ENCODE measurements at regions not wholly inside any gene's neighbourhood (a gene's known extent, or its start where the extent isn't known, plus 50 kb on each side); places are given as distances from the start of the nearest gene placed in this dataset.

DNA sequence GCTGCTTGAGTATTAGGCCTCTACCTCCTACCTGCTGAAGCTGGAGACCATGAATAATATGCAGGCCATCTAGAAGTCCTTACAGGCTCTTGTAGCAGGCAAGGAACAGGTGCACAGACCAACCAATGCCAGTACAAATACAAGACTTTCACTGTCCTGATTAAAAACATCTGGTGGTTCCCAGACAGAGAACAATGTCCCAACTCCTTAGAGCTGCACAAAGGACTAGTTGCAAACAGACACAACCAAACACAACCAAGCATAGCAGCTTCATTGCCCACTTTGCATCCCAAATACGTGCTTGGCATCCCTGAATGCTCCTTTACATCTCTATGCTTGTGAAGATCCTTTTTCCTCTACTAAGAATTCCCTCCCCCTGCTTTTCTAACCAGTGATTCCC, 98.1 kb upstream of the CXADR start:
- H3K4me3 ChIP-seq (ENCODE audit: low read depth, low read length): no peak overlapping the region
- no peak overlapping the region for H3K27ac ChIP-seq (ENCODE audit: low read depth, low read length)
- no peaks in the 10 kb centered on the region for H3K79me1 ChIP-seq (ENCODE audit: low read length)
- no peaks in the 10 kb centered on the region for H3K79me2 ChIP-seq (ENCODE audit: control insufficient read depth, insufficient read depth, low read length, poor library complexity)
- no peak overlapping the region for H3K9ac ChIP-seq (ENCODE audit: low read length)
- no peak for DNase-seq
- no peak overlapping the region for H4K8ac ChIP-seq (ENCODE audit: low read depth, low read length)
- H4K12ac ChIP-seq (ENCODE audit: low read depth, low read length): no peak overlapping the region
- H3K4me1 ChIP-seq (ENCODE audit: control insufficient read depth in 1 of 2, insufficient read depth in 2 of 2, low read length in 2 of 2): no peaks in the 10 kb centered on the region
- H2AK5ac ChIP-seq (ENCODE audit: low read length): no peak overlapping the region
- no peak overlapping the region for H3K4ac ChIP-seq (ENCODE audit: low read depth, low read length)
- H2BK12ac ChIP-seq (ENCODE audit: low read length): no peak overlapping the region
- no peak overlapping the region for H3K18ac ChIP-seq (ENCODE audit: low read length)
- H2BK120ac ChIP-seq (ENCODE audit: insufficient read depth, low read length, poor library complexity): no peak overlapping the region
- no peak overlapping the region for H3K14ac ChIP-seq (ENCODE audit: low read length)
- no peak overlapping the region for H2AFZ ChIP-seq (ENCODE audit: insufficient read depth, low read length, poor library complexity)
- no peak overlapping the region for H4K91ac ChIP-seq (ENCODE audit: low read depth, low read length)
- WGBS (ENCODE audit: extremely low coverage, insufficient coverage, insufficient read length): no CpG with 5 or more reads among the region's 1 CpG
- H3K23ac ChIP-seq (ENCODE audit: low read length): no peak overlapping the region
- no peak overlapping the region for H3K4me2 ChIP-seq (ENCODE audit: low read length)
- H3K27me3 ChIP-seq (ENCODE audit: insufficient read depth, low read length): no peaks in the 10 kb centered on the region
- no peak overlapping the region for H2BK5ac ChIP-seq (ENCODE audit: low read depth, low read length, poor library complexity)
- H3K36me3 ChIP-seq (ENCODE audit: control insufficient read depth in 1 of 2, insufficient read depth in 2 of 2, low read length in 2 of 2): no peaks in the 10 kb centered on the region
- no peaks in the 10 kb centered on the region for H3K9me3 ChIP-seq (ENCODE audit: insufficient read depth, low read depth, low read length)

DNA sequence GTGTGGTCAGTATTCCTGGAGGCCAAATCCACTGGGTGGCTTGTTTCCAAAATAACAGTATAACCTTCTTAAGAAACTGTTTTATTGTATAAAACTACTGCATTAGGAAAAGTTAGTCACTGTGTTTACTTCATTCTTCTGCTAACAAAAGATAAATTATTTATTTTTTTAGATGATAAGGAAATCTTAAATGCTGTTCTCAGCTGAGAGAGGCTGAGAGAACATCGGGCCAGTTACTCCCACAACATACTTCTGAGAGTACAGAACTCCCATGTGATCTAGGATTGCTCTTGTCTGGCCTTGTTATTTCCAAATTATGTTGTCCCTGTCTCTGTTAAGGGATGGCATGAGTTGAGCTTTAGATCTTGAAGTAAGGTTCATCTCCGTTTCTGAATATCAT, 96.7 kb upstream of the CXADR start:
- Histone ChIP-seq H3K27ac (ENCODE audit: low read depth, low read length) (no peak overlapping the region), H2BK120ac (ENCODE audit: insufficient read depth, low read length, poor library complexity) (no peak overlapping the region), H3K18ac (ENCODE audit: low read length) (no peak overlapping the region), H3K4ac (ENCODE audit: low read depth, low read length) (no peak overlapping the region), H3K79me1 (ENCODE audit: low read length) (no peaks in the 10 kb centered on the region), H3K4me1 (ENCODE audit: control insufficient read depth in 1 of 2, insufficient read depth in 2 of 2, low read length in 2 of 2) (no peaks in the 10 kb centered on the region), H3K79me2 (ENCODE audit: control insufficient read depth, insufficient read depth, low read length, poor library complexity) (no peaks in the 10 kb centered on the region), H3K27me3 (ENCODE audit: insufficient read depth, low read length) (no peaks in the 10 kb centered on the region), H3K9ac (ENCODE audit: low read length) (no peak overlapping the region), H3K9me3 (ENCODE audit: insufficient read depth, low read depth, low read length) (no peaks in the 10 kb centered on the region), H3K14ac (ENCODE audit: low read length) (no peak overlapping the region), H4K12ac (ENCODE audit: low read depth, low read length) (no peak overlapping the region), H3K4me2 (ENCODE audit: low read length) (no peak overlapping the region), H4K91ac (ENCODE audit: low read depth, low read length) (no peak overlapping the region), H3K36me3 (ENCODE audit: control insufficient read depth in 1 of 2, insufficient read depth in 2 of 2, low read length in 2 of 2) (no peaks in the 10 kb centered on the region), H2AFZ (ENCODE audit: insufficient read depth, low read length, poor library complexity) (no peak overlapping the region), H3K4me3 (ENCODE audit: low read depth, low read length) (no peak overlapping the region), H2BK5ac (ENCODE audit: low read depth, low read length, poor library complexity) (no peak overlapping the region), H3K23ac (ENCODE audit: low read length) (no peak overlapping the region), H2BK12ac (ENCODE audit: low read length) (no peak overlapping the region), H4K8ac (ENCODE audit: low read depth, low read length) (no peak overlapping the region), H2AK5ac (ENCODE audit: low read length) (no peak overlapping the region)
- WGBS (ENCODE audit: extremely low coverage, insufficient coverage, insufficient read length): no CpG with 5 or more reads among the region's 2 CpGs
- DNase-seq: no peak

DNA sequence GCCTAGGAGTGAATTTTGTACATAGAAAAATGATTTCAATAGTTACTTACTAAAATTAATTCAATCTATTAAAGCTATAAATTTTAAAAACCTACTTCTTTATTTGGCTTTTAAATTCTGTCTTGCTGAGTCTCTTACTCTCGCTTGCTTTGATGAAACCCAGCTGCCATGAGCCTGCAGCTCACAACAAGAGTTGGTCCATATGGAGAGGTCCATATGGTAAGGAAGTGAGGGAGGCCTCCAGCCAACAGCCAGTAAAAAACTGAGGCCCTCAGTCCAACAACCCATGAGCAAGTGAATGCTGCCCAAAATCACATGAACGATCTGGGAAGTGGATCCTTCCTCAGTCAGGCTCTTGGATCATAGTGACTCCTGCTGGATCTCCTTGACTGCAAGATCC, 89.9 kb upstream of the CXADR start:
- Histone ChIP-seq H2BK12ac (ENCODE audit: low read length) (no peak overlapping the region), H2BK5ac (ENCODE audit: low read depth, low read length, poor library complexity) (no peak overlapping the region)
- no peak for DNase-seq

DNA sequence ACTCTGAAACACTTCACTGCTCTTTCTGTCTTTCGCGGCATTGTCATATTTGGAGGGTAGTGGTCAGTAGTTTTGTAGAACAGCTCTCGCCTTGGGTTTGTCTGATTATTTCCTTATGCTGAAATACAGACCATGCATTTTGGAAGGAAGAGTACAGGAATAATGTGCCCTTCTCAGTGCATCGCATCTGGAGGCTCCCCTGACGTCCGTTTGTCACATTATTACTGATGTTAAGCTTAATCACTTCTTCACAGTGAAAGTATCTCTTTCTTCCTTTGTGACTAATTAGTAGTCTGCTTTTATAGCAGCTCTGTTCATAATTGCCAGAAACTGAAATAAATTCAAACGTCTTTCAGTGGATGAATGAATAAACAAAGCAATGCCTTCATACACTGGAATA, 85.7 kb upstream of the CXADR start:
- no peak overlapping the region for H4K12ac ChIP-seq (ENCODE audit: low read depth, low read length)
- no peak overlapping the region for H4K8ac ChIP-seq (ENCODE audit: low read depth, low read length)
- no peak overlapping the region for H3K4me2 ChIP-seq (ENCODE audit: low read length)
- no peak overlapping the region for H2BK12ac ChIP-seq (ENCODE audit: low read length)
- no peak overlapping the region for H3K27ac ChIP-seq (ENCODE audit: low read depth, low read length)
- no peaks in the 10 kb centered on the region for H3K4me1 ChIP-seq (ENCODE audit: control insufficient read depth in 1 of 2, insufficient read depth in 2 of 2, low read length in 2 of 2)
- no peak overlapping the region for H3K18ac ChIP-seq (ENCODE audit: low read length)
- no peak overlapping the region for H2BK5ac ChIP-seq (ENCODE audit: low read depth, low read length, poor library complexity)
- H3K36me3 ChIP-seq (ENCODE audit: control insufficient read depth in 1 of 2, insufficient read depth in 2 of 2, low read length in 2 of 2): no peaks in the 10 kb centered on the region
- H2AK5ac ChIP-seq (ENCODE audit: low read length): no peak overlapping the region
- no peak overlapping the region for H3K4ac ChIP-seq (ENCODE audit: low read depth, low read length)
- H2BK120ac ChIP-seq (ENCODE audit: insufficient read depth, low read length, poor library complexity): no peak overlapping the region
- no peak overlapping the region for H3K9ac ChIP-seq (ENCODE audit: low read length)
- H3K4me3 ChIP-seq (ENCODE audit: low read depth, low read length): no peak overlapping the region
- no peaks in the 10 kb centered on the region for H3K79me1 ChIP-seq (ENCODE audit: low read length)
- H3K23ac ChIP-seq (ENCODE audit: low read length): no peak overlapping the region
- H2AFZ ChIP-seq (ENCODE audit: insufficient read depth, low read length, poor library complexity): no peak overlapping the region
- H3K9me3 ChIP-seq (ENCODE audit: insufficient read depth, low read depth, low read length): peaks cover 3% of the 10 kb centered on the region
- no peaks in the 10 kb centered on the region for H3K79me2 ChIP-seq (ENCODE audit: control insufficient read depth, insufficient read depth, low read length, poor library complexity)
- H3K14ac ChIP-seq (ENCODE audit: low read length): no peak overlapping the region
- no CpG with 5 or more reads among the region's 7 CpGs for WGBS (ENCODE audit: extremely low coverage, insufficient coverage, insufficient read length)
- no peak for DNase-seq
- no peaks in the 10 kb centered on the region for H3K27me3 ChIP-seq (ENCODE audit: insufficient read depth, low read length)
- H4K91ac ChIP-seq (ENCODE audit: low read depth, low read length): no peak overlapping the region

More for the DNA sequence above, 89.9 kb upstream of the CXADR start:
- H3K27me3 ChIP-seq (ENCODE audit: insufficient read depth, low read length): no peaks in the 10 kb centered on the region
- WGBS (ENCODE audit: extremely low coverage, insufficient coverage, insufficient read length): no CpG with 5 or more reads among the region's 2 CpGs
- no peak overlapping the region for H3K27ac ChIP-seq (ENCODE audit: low read depth, low read length)
- no peaks in the 10 kb centered on the region for H3K9me3 ChIP-seq (ENCODE audit: insufficient read depth, low read depth, low read length)
- no peak overlapping the region for H3K4ac ChIP-seq (ENCODE audit: low read depth, low read length)
- H3K79me1 ChIP-seq (ENCODE audit: low read length): no peaks in the 10 kb centered on the region
- no peak overlapping the region for H3K18ac ChIP-seq (ENCODE audit: low read length)
- H2BK120ac ChIP-seq (ENCODE audit: insufficient read depth, low read length, poor library complexity): no peak overlapping the region
- H4K12ac ChIP-seq (ENCODE audit: low read depth, low read length): no peak overlapping the region
- no peak overlapping the region for H2AK5ac ChIP-seq (ENCODE audit: low read length)
- no peak overlapping the region for H4K91ac ChIP-seq (ENCODE audit: low read depth, low read length)
- H3K36me3 ChIP-seq (ENCODE audit: control insufficient read depth in 1 of 2, insufficient read depth in 2 of 2, low read length in 2 of 2): no peaks in the 10 kb centered on the region
- H3K4me1 ChIP-seq (ENCODE audit: control insufficient read depth in 1 of 2, insufficient read depth in 2 of 2, low read length in 2 of 2): no peaks in the 10 kb centered on the region
- no peak overlapping the region for H3K4me2 ChIP-seq (ENCODE audit: low read length)
- no peak overlapping the region for H4K8ac ChIP-seq (ENCODE audit: low read depth, low read length)
- H3K79me2 ChIP-seq (ENCODE audit: control insufficient read depth, insufficient read depth, low read length, poor library complexity): no peaks in the 10 kb centered on the region
- no peak overlapping the region for H3K4me3 ChIP-seq (ENCODE audit: low read depth, low read length)
- H2AFZ ChIP-seq (ENCODE audit: insufficient read depth, low read length, poor library complexity): no peak overlapping the region
- no peak overlapping the region for H3K23ac ChIP-seq (ENCODE audit: low read length)
- no peak overlapping the region for H3K14ac ChIP-seq (ENCODE audit: low read length)
- H3K9ac ChIP-seq (ENCODE audit: low read length): no peak overlapping the region
